Pancreas (tissue), 10 donors: ENCODE measurements at regions not wholly inside any gene's neighbourhood (a gene's known extent, or its start where the extent isn't known, plus 50 kb on each side); places are given as distances from the start of the nearest gene placed in this dataset.
"Not testable (repeated sequence)": the region's sequence is repeated elsewhere in the genome, so short reads cannot be mapped to it uniquely, and the experiment has no call there.

Source experiments
- ATAC-seq, 4 donors: fragments of 200-7000 bp; cut with Tn5 transposase; one replicate each; pipeline versions ENCODE4 v1.8.0 to v1.9.1; 2020; ENCODE audit warnings: mild to moderate bottlenecking in 4 of 4, moderate library complexity in 4 of 4
- DNase-seq, 6 donors: peaks; one replicate each; pipeline ENCODE4 v3.0.0-alpha.2; 2020
- FAIRE-seq: peaks from 2 replicates; lab custom pipeline; 2012; peaks lifted over from hg19 to GRCh38; lab: Jason Lieb, UNC
- H3K27ac ChIP-seq, 4 donors: fragments of 200-600 bp; sonication (generic); 1 replicate in 3 of 4; 2 replicates in 1 of 4; pipeline versions ENCODE4 v1.5.0 to v1.8.0; 2020
- H3K27me3 ChIP-seq, 4 donors: fragments of 200-600 bp; one replicate each; pipeline ENCODE4 v1.8.0; 2021
- H3K36me3 ChIP-seq, 3 donors: fragments of 200-600 bp; sonication (generic) in 1 of 3; one replicate each; pipeline versions ENCODE4 v1.5.0 to v1.8.0; 2020 to 2021
- H3K4me1 ChIP-seq, 3 donors: fragments of 200-600 bp; one replicate each; pipeline ENCODE4 v1.8.0; 2021
- H3K4me3 ChIP-seq, 4 donors: fragments of 200-600 bp; sonication (generic) in 2 of 4; one replicate each; pipeline versions ENCODE4 v1.5.0 to v1.8.0; 2020 to 2021
- H3K9me3 ChIP-seq, 4 donors: fragments of 200-600 bp; one replicate each; pipeline ENCODE4 v1.8.0; 2021
- WGBS, 2 donors: extraction: QIAGEN DNeasy Blood & Tissue Kit; methylation state at CpG; one replicate each; pipeline ENCODE4 v1.1.7; 2013; 5-methylcytosine and 5-hydroxymethylcytosine counted together
- intact Hi-C, 3 donors: fragments of 100-400 bp; cut with DNase I; formaldehyde crosslinking; loops; one replicate each; pipeline versions ENCODE4 v1.11.1 to v1.14.2; 2022
- TF ChIP-seq, protein P1 (sequence below), 4 donors: fragments of 200-600 bp; sonication (generic) in 3 of 4; IDR thresholded peaks; one replicate each; pipeline versions ENCODE4 v1.5.0 to v1.8.0; 2021; ENCODE audit warnings: antibody characterized with exemption in 4 of 4
- donor health status: healthy with polysubstance abuse.
- donor health status: DM: no; HTN: no; CAD: no; lungs with moderate emphysema.
- donor health status: DM: no; HTN: no; CAD: no.
- donor health status: control.
- donor health status: control.
- donor health status: Bipolar disorder and iron deficiency.
- donor health status: DM: yes; HTN: yes; CAD: no.
- donor health status: DM: no; HTN: no; CAD: no.
- donor health status: DM: no; HTN: no; CAD: no.
- donor health status: DM: yes; HTN: yes; CAD: no.

DNA sequence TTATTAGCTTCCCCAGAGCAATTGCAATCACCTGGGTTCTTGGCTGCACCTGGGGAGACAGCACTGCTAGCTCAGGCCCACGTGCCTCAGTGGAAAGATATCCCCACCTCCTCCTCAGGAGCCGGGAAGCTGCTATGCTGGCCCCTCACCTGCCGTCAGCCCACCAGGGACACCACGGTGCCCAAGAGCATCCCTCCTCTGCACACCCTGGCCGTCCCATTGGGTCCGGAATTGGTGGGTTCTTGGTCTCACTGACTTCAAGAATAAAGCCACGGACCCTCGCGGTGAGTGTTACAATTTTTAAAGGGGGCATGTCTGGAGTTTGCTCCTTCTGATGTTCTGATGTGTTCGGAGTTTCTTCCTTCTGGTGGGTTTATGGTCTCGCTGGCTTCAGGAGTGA, 72.3 kb upstream of the MEF2A start:
- Histone ChIP-seq H3K27me3 (no peaks in the 10 kb centered on the region), H3K27ac (no peak overlapping the region), H3K9me3 (no peaks in the 10 kb centered on the region), H3K36me3 (no peaks in the 10 kb centered on the region), H3K4me1 (no peaks in the 10 kb centered on the region), H3K4me3 (no peak overlapping the region)
- WGBS, 2 donors = 84 to 85% methylated on average over 11 of the region's 11 CpGs
- TF ChIP-seq, protein P1, sequence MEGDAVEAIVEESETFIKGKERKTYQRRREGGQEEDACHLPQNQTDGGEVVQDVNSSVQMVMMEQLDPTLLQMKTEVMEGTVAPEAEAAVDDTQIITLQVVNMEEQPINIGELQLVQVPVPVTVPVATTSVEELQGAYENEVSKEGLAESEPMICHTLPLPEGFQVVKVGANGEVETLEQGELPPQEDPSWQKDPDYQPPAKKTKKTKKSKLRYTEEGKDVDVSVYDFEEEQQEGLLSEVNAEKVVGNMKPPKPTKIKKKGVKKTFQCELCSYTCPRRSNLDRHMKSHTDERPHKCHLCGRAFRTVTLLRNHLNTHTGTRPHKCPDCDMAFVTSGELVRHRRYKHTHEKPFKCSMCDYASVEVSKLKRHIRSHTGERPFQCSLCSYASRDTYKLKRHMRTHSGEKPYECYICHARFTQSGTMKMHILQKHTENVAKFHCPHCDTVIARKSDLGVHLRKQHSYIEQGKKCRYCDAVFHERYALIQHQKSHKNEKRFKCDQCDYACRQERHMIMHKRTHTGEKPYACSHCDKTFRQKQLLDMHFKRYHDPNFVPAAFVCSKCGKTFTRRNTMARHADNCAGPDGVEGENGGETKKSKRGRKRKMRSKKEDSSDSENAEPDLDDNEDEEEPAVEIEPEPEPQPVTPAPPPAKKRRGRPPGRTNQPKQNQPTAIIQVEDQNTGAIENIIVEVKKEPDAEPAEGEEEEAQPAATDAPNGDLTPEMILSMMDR (IDR thresholded peaks at IDR 0.05) = no peak
- intact Hi-C loops = no loop called here
- FAIRE-seq (no peak), DNase-seq (no peak), ATAC-seq (no peak)

DNA sequence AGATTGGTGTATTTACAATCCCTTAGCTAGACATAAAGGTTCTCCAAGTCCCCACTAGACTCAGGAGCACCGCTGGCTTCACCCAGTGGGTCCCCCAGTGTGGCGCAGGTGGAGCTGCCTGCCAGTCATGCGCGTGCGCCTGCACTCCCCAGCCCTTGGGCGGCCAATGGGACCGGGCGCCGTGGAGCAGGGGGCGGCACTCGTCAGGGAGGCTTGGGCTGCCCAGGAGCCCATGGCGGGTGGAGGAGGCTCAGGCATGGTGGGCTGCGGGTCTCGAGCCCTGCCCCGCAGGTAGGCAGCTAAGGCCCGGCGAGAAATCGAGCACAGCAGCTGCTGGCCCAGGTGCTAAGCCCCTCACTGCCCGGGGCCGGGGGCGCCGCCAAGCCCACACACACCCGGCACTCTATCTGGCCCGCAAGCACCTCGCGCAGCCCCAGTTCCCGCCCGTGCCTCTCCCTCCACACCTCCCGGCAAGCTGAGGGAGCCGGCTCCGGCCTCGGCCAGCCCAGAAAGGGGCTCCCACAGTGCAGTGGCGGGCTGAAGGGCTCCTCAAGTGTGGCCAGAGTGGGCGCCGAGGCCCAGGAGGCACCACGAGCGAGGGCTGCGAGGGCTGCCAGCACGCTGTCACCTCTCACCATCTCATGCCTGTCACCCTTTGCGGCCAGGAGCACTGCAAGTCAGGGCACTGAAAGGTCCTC, 71.1 kb upstream of the MEF2A start:
- 89 to 93% methylated on average over 35 to 40 of the region's 40 CpGs for WGBS, 2 donors
- H3K36me3 ChIP-seq, H3K27me3 ChIP-seq, FAIRE-seq, DNase-seq, H3K4me3 ChIP-seq, intact Hi-C loops, ATAC-seq, H3K4me1 ChIP-seq, H3K27ac ChIP-seq, H3K9me3 ChIP-seq: not testable (repeated sequence)

DNA sequence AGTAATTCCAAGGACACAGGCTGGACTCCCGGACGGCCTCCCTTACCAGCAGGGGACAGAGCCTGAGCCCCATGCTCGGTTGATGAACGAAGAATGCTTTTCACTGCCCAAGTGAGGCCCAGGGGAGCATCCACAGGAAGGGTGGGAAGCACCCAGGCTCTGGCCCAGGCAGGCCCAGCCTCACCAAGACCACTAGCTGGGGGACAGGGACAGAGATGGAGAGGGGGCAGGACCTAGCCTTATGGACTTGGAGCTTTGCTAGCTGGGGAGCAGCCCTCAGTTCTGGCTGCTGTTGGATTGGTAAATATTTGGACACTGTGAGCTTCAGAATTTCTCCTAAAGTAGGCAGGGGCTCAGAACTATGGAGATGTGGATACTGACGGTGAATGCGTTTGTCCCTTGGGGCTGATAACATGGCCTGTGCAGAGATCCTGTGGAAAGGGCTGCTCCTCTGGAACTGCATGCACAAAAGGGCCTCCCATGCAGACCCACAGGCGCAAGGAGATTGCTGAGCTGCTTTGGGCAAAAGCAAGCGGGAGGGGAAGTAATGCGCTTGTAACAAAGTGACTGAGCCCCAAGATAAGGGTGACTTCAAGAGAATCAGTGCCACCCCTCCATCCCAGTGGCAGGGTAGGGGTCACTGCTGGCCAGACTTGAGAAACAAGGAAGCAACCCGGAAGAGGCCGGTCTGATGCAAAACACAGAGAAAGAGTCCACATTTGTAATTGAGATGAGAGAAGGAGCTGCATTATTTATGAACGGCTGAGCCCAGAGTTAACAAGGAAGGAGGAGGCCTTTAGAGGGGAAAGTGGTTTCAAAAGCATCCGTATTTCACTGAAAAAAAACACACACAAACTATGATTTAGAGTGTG, 70.1 kb upstream of the MEF2A start:
- Histone ChIP-seq H3K36me3 (no peaks in the 10 kb centered on the region), H3K27ac (no peak overlapping the region), H3K4me3 (no peak overlapping the region), H3K9me3 (no peaks in the 10 kb centered on the region), H3K27me3 (no peaks in the 10 kb centered on the region), H3K4me1 (no peaks in the 10 kb centered on the region)
- DNase-seq (no peak), ATAC-seq (peak in 1 of 4 donors; percentile 11), FAIRE-seq (no peak)
- 74 to 78% methylated on average over 13 of the region's 13 CpGs for WGBS, 2 donors
- TF ChIP-seq, protein P1 (IDR thresholded peaks at IDR 0.05) = no peak
- intact Hi-C loops = no loop called here

DNA sequence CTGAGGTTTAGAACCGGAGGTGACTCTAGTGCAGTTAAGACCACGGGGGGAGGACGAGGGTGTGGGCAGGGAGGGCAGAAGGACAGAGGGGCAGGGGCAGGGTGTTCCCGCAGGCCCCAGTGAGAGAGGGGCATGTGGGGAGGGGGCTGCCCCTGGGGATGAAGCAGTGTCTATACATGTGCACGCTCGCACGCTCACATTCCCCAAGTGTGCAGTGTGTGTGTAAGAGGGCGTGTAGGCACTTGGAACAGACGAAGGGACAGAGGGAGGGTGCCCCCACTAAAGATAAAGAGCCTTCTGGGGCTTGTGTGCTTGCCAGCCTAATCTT, 69.5 kb upstream of the MEF2A start:
- Histone ChIP-seq H3K36me3 (no peaks in the 10 kb centered on the region), H3K4me3 (no peak overlapping the region), H3K27me3 (no peaks in the 10 kb centered on the region), H3K9me3 (no peaks in the 10 kb centered on the region), H3K27ac (no peak overlapping the region), H3K4me1 (no peaks in the 10 kb centered on the region)
- no peak for DNase-seq
- ATAC-seq = no peak
- no peak for FAIRE-seq
- TF ChIP-seq, protein P1 (IDR thresholded peaks at IDR 0.05) = no peak
- WGBS, 2 donors = 77 to 82% methylated on average over 8 to 9 of the region's 9 CpGs
- intact Hi-C loops = no loop called here

DNA sequence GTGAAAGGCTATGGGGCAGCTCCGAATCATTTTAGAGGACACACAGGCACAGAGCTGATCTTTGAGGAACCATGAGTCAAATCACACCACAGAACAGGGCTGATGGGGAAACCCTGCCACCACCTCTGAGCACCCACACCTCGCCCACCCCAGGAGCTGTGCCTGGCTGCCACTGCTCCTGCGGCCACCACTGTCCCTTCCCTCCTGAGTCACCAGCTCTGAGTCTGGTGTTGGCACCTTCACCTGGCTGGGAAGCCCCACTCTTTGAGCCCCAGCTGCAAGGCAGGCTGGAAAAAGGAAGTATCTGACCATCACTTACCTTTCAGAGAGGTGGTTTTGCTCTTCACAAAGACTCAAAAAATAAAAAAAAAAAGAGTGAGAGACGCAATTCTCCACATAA, 63.6 kb upstream of the MEF2A start:
- 89 to 90% methylated on average over 4 of the region's 4 CpGs for WGBS, 2 donors
- Histone ChIP-seq H3K36me3 (no peaks in the 10 kb centered on the region), H3K9me3 (no peaks in the 10 kb centered on the region), H3K4me3 (no peak overlapping the region), H3K4me1 (peaks cover 0 to 2% (median 0%) of the 10 kb centered on the region in 3 donors), H3K27me3 (no peaks in the 10 kb centered on the region), H3K27ac (no peak overlapping the region)
- no peak for DNase-seq
- no peak for FAIRE-seq
- intact Hi-C loops = no loop called here
- TF ChIP-seq, protein P1 (IDR thresholded peaks at IDR 0.05) = no peak
- ATAC-seq = peak in 1 of 4 donors; percentile 39
